BJ (cell line): ENCODE measurements at regions not wholly inside any gene's neighbourhood (a gene's known extent, or its start where the extent isn't known, plus 50 kb on each side); places are given as distances from the start of the nearest gene placed in this dataset.

ENCODE experiments used
- CTCF ChIA-PET: fragments of 350-600 bp; formaldehyde crosslinking; extraction: SDS; loops from one replicate; lab custom pipeline; 2021; ENCODE audit warnings: antibody characterized with exemption, inconsistent platforms; lab: Yijun Ruan, JAX
- POLR2A ChIA-PET: fragments of 300-600 bp; sonication (Branson Sonifier 250); formaldehyde crosslinking; extraction: SDS; loops from one replicate; lab custom pipeline; 2021; ENCODE audit warnings: antibody characterized with exemption; lab: Charles Lee
- DNase-seq: peaks from one replicate; pipeline ENCODE4 v3.0.0-alpha.2; 2011; ENCODE audit warnings: low read depth
- H3K27me3 ChIP-seq: 2 replicates; pipeline ENCODE4 v1.6.0; 2011; ENCODE audit warnings: low read length; ENCODE audit not compliant: control insufficient read depth, insufficient read depth
- H3K36me3 ChIP-seq: 2 replicates; pipeline ENCODE4 v1.5.1; 2011; ENCODE audit warnings: low read length; ENCODE audit not compliant: control insufficient read depth, insufficient read depth
- H3K4me3 ChIP-seq: 2 replicates; pipeline ENCODE4 v1.5.1; 2011; ENCODE audit warnings: low read depth, mild to moderate bottlenecking, control low read depth, low read length
- TF ChIP-seq, protein P1 (sequence below): IDR thresholded peaks from 2 replicates; pipeline ENCODE4 v1.5.1; 2011; ENCODE audit warnings: low read depth, mild to moderate bottlenecking, control low read depth, inconsistent platforms, low read length, moderate library complexity; ENCODE audit not compliant: insufficient read depth

GRCh38 chr6:169957351-169957963, 206.0 kb downstream of the ERMARD start:
- TF ChIP-seq, protein P1, sequence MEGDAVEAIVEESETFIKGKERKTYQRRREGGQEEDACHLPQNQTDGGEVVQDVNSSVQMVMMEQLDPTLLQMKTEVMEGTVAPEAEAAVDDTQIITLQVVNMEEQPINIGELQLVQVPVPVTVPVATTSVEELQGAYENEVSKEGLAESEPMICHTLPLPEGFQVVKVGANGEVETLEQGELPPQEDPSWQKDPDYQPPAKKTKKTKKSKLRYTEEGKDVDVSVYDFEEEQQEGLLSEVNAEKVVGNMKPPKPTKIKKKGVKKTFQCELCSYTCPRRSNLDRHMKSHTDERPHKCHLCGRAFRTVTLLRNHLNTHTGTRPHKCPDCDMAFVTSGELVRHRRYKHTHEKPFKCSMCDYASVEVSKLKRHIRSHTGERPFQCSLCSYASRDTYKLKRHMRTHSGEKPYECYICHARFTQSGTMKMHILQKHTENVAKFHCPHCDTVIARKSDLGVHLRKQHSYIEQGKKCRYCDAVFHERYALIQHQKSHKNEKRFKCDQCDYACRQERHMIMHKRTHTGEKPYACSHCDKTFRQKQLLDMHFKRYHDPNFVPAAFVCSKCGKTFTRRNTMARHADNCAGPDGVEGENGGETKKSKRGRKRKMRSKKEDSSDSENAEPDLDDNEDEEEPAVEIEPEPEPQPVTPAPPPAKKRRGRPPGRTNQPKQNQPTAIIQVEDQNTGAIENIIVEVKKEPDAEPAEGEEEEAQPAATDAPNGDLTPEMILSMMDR: no peak
- POLR2A ChIA-PET: no interaction called here
- no peak overlapping the region for H3K4me3 ChIP-seq
- CTCF ChIA-PET: no interaction called here
- no peaks in the 10 kb centered on the region for H3K36me3 ChIP-seq
- H3K27me3 ChIP-seq: no peaks in the 10 kb centered on the region
- no peak for DNase-seq

GRCh38 chr6:169956580-169956979, 205.2 kb downstream of the ERMARD start:
- ChIA-PET POLR2A (no interaction called here), CTCF (no interaction called here)
- TF ChIP-seq, protein P1: no peak
- Histone ChIP-seq H3K27me3 (no peaks in the 10 kb centered on the region), H3K4me3 (no peak overlapping the region), H3K36me3 (no peaks in the 10 kb centered on the region)
- DNase-seq: no peak

- Histone ChIP-seq H3K36me3 (no peaks in the 10 kb centered on the region), H3K27me3 (no peaks in the 10 kb centered on the region), H3K4me3 (no peak overlapping the region)
- TF ChIP-seq, protein P1: no peak
- DNase-seq: no peak
- POLR2A ChIA-PET: no interaction called here
- CTCF ChIA-PET: no interaction called here
These were observed 204.5 kb downstream of the ERMARD start for GRCh38 chr6:169955731-169956437.

DNA sequence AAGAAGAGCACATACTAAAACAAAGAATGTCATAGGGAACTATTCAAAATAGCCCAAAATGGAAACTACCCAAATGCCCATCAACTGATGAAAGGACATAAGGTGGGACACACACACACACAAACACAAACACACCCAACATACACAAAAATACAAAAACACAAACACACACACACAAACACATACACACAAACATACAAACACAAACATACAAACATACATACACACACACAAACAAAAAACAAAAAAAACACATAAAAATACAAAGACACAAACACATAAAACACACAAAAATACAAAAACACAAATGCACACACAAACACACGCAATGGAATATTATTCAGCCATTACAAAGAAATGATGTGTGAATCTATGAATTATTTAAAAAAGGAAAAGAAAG, 203.6 kb downstream of the ERMARD start:
- TF ChIP-seq, protein P1: no peak
- POLR2A ChIA-PET: no interaction called here
- CTCF ChIA-PET: no interaction called here
- no peaks in the 10 kb centered on the region for H3K27me3 ChIP-seq
- no peak for DNase-seq
- no peak overlapping the region for H3K4me3 ChIP-seq
- no peaks in the 10 kb centered on the region for H3K36me3 ChIP-seq

DNA sequence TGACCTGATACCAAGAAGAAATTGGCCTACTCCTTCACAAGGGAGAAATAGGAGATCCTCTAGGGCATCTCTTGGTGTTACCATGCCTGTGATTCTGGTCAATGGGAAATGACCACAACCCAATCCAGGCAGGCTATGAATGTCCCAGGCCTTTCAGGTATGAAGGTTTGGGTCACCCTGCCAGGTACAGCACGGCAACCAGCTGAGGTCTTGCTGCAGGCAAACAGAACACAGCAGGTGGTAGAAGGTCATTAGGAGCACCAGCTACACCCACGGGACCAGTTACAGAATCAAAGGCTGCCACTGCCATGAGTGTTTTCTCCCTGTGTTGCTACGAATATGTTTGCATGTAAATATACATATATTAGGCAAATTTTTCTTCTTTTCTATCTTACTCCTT, 202.3 kb downstream of the ERMARD start:
- DNase-seq: no peak
- ChIA-PET CTCF (no interaction called here), POLR2A (no interaction called here)
- H3K27me3 ChIP-seq: no peaks in the 10 kb centered on the region
- TF ChIP-seq, protein P1: no peak
- H3K36me3 ChIP-seq: no peaks in the 10 kb centered on the region
- H3K4me3 ChIP-seq: no peak overlapping the region
